IMR-90 (cell line): ENCODE measurements at regions not wholly inside any gene's neighbourhood (a gene's known extent, or its start where the extent isn't known, plus 50 kb on each side); places are given as distances from the start of the nearest gene placed in this dataset.

ENCODE experiments used
- ATAC-seq: fragments of 200-7000 bp; cut with Tn5 transposase; 2 replicates; pipeline ENCODE4 v1.9.1; 2020; ENCODE audit warnings: low read depth, mild to moderate bottlenecking, moderate library complexity
- BruUV-seq: library from RNA; stranded (reverse); fragments of 400-500 nt; replicated peaks from 2 replicates; lab custom pipeline; 2021; lab: Mats Ljungman, UMichigan
- CTCF ChIA-PET: fragments of 300-600 bp; formaldehyde crosslinking; extraction: SDS; loops from one replicate; lab custom pipeline; 2021; ENCODE audit warnings: antibody characterized with exemption; lab: Yijun Ruan, JAX
- POLR2A ChIA-PET: fragments of 300-600 bp; sonication (Branson Sonifier 250); formaldehyde crosslinking; loops from one replicate; lab custom pipeline; 2022; ENCODE audit warnings: antibody characterized with exemption; ENCODE audit not compliant: unreplicated experiment; lab: Charles Lee
- DNase-seq: peaks from one replicate; pipeline ENCODE4 v3.0.0; 2013
- H2AFZ ChIP-seq: replicated peaks from 2 replicates; pipeline ENCODE3; 2013; ENCODE audit warnings: low read length, mild to moderate bottlenecking; ENCODE audit not compliant: poor library complexity
- H2AK5ac ChIP-seq: 2 replicates; pipeline ENCODE4 v1.6.1; 2013; ENCODE audit warnings: low read depth, low read length, inconsistent platforms
- H2AK9ac ChIP-seq: replicated peaks from 2 replicates; pipeline ENCODE3; 2013; ENCODE audit warnings: mild to moderate bottlenecking, low read depth, low read length, moderate library complexity; ENCODE audit not compliant: poor library complexity
- H2BK120ac ChIP-seq: 2 replicates; pipeline ENCODE4 v1.6.1; 2013; ENCODE audit warnings: low read depth, low read length, inconsistent platforms
- H2BK15ac ChIP-seq: 3 replicates; pipeline ENCODE4 v1.6.1; 2013; ENCODE audit warnings: low read depth, low read length, inconsistent platforms
- H2BK20ac ChIP-seq: 2 replicates; pipeline ENCODE4 v1.6.1; 2013; ENCODE audit warnings: low read depth, mild to moderate bottlenecking, inconsistent platforms, low read length, moderate library complexity
- H2BK5ac ChIP-seq: 2 replicates; pipeline ENCODE4 v1.6.1; 2013; ENCODE audit warnings: mild to moderate bottlenecking, low read depth, low read length, inconsistent platforms; ENCODE audit not compliant: poor library complexity, severe bottlenecking
- H3K14ac ChIP-seq: replicated peaks from 2 replicates; pipeline ENCODE4 v1.6.1; 2013; ENCODE audit warnings: low read depth, low read length, inconsistent platforms
- H3K18ac ChIP-seq: 2 replicates; pipeline ENCODE4 v1.6.1; 2013; ENCODE audit warnings: low read depth, low read length, control low read depth
- H3K23ac ChIP-seq: 2 replicates; pipeline ENCODE4 v1.6.1; 2013; ENCODE audit warnings: low read depth, low read length, inconsistent platforms
- H3K27ac ChIP-seq: 2 replicates; pipeline ENCODE4 v1.5.1; 2013; ENCODE audit warnings: mild to moderate bottlenecking, control low read depth, low read length; ENCODE audit not compliant: insufficient read depth
- H3K27me3 ChIP-seq: 2 replicates; pipeline ENCODE4 v1.6.1; 2013; ENCODE audit warnings: low read length; ENCODE audit not compliant: control insufficient read depth, insufficient read depth
- H3K36me3 ChIP-seq: 2 replicates; pipeline ENCODE4 v1.6.1; 2013; ENCODE audit warnings: low read length, mixed read lengths; ENCODE audit not compliant: control insufficient read depth, insufficient read depth
- H3K4ac ChIP-seq: 2 replicates; pipeline ENCODE4 v1.6.1; 2013; ENCODE audit warnings: low read depth, low read length, inconsistent platforms
- H3K4me1 ChIP-seq: 2 replicates; pipeline ENCODE4 v1.6.1; 2013; ENCODE audit warnings: low read length, mixed read lengths; ENCODE audit not compliant: control insufficient read depth, insufficient read depth
- H3K4me2 ChIP-seq: 2 replicates; pipeline ENCODE4 v1.6.1; 2013; ENCODE audit warnings: low read depth, mild to moderate bottlenecking, control low read depth, low read length, moderate library complexity
- H3K4me3 ChIP-seq: 2 replicates; pipeline ENCODE4 v1.5.1; 2013; ENCODE audit warnings: low read depth, mild to moderate bottlenecking, control low read depth, low read length, moderate library complexity; ENCODE audit not compliant: insufficient read depth
- H3K56ac ChIP-seq: 2 replicates; pipeline ENCODE4 v1.6.1; 2013; ENCODE audit warnings: low read length, inconsistent platforms; ENCODE audit not compliant: insufficient read depth; ENCODE audit errors: extremely low read depth
- H3K79me1 ChIP-seq, 2 experiments: 2 replicates each; pipeline ENCODE4 v1.6.1; 2013; ENCODE audit warnings: low read length in 2 of 2, inconsistent platforms in 1 of 2, low read depth in 1 of 2
- H3K9ac ChIP-seq: 2 replicates; pipeline ENCODE4 v1.6.1; 2013; ENCODE audit warnings: low read depth, low read length, control low read depth
- H3K9me1 ChIP-seq: 2 replicates; pipeline ENCODE4 v1.6.1; 2013; ENCODE audit warnings: low read length, inconsistent platforms; ENCODE audit not compliant: insufficient read depth
- H3K9me3 ChIP-seq: 2 replicates; pipeline ENCODE4 v1.6.1; 2013; ENCODE audit warnings: low read length; ENCODE audit not compliant: control insufficient read depth, insufficient read depth
- H4K20me1 ChIP-seq: 2 replicates; pipeline ENCODE4 v1.6.1; 2013; ENCODE audit warnings: low read length, inconsistent platforms; ENCODE audit not compliant: insufficient read depth
- H4K5ac ChIP-seq: 2 replicates; pipeline ENCODE4 v1.6.1; 2013; ENCODE audit warnings: mild to moderate bottlenecking, low read depth, low read length, control low read depth
- H4K8ac ChIP-seq, 2 experiments: 2 replicates each; pipeline ENCODE4 v1.6.1; 2013; ENCODE audit warnings: low read depth in 2 of 2, low read length in 2 of 2, control low read depth in 1 of 2, inconsistent platforms in 1 of 2
- H4K91ac ChIP-seq: 2 replicates; pipeline ENCODE4 v1.6.1; 2013; ENCODE audit warnings: low read depth, low read length, inconsistent platforms; ENCODE audit not compliant: insufficient read depth
- CEBPB ChIP-seq: IDR thresholded peaks from 2 replicates; pipeline ENCODE4 v1.6.1; 2012; ENCODE audit warnings: low read depth, low read length, improper control_type of control experiment
- CHD1 ChIP-seq: IDR thresholded peaks from 2 replicates; pipeline ENCODE4 v1.6.1; 2012; ENCODE audit warnings: low read depth, low read length, improper control_type of control experiment
- ELK1 ChIP-seq: fragments of 150-350 bp; IDR thresholded peaks from 2 replicates; pipeline ENCODE4 v1.6.1; 2016; ENCODE audit warnings: low read depth, mild to moderate bottlenecking, low read length, moderate library complexity, borderline replicate concordance
- FOS ChIP-seq: fragments of 150-350 bp; IDR thresholded peaks from 2 replicates; pipeline ENCODE4 v1.6.1; 2016; ENCODE audit warnings: low read depth, low read length
- MAFK ChIP-seq: IDR thresholded peaks from 2 replicates; pipeline ENCODE4 v1.6.1; 2012; ENCODE audit warnings: low read depth, low read length, improper control_type of control experiment
- MAZ ChIP-seq: IDR thresholded peaks from 2 replicates; pipeline ENCODE4 v1.6.1; 2012; ENCODE audit warnings: low read depth, mild to moderate bottlenecking, low read length, improper control_type of control experiment, moderate library complexity, borderline replicate concordance
- MXI1 ChIP-seq: IDR thresholded peaks from 2 replicates; pipeline ENCODE4 v1.6.1; 2012; ENCODE audit warnings: low read depth, mild to moderate bottlenecking, low read length, moderate library complexity, borderline replicate concordance
- NFE2L2 ChIP-seq: fragments of 150-350 bp; IDR thresholded peaks from 2 replicates; pipeline ENCODE4 v1.6.1; 2016; ENCODE audit warnings: low read depth, mild to moderate bottlenecking, low read length
- RAD21 ChIP-seq: IDR thresholded peaks from 2 replicates; pipeline ENCODE4 v1.6.1; 2012; ENCODE audit warnings: low read length, improper control_type of control experiment
- RCOR1 ChIP-seq: IDR thresholded peaks from 2 replicates; pipeline ENCODE4 v1.6.1; 2012; ENCODE audit warnings: mild to moderate bottlenecking, low read length, improper control_type of control experiment; ENCODE audit not compliant: insufficient replicate concordance
- RFX5 ChIP-seq: IDR thresholded peaks from 2 replicates; pipeline ENCODE4 v1.8.0; 2012; ENCODE audit warnings: low read depth, mild to moderate bottlenecking, low read length, moderate library complexity
- SMC3 ChIP-seq: fragments of 150-350 bp; IDR thresholded peaks from 2 replicates; pipeline ENCODE4 v1.6.1; 2016; ENCODE audit warnings: low read depth, mild to moderate bottlenecking, antibody characterized with exemption, low read length, moderate library complexity
- USF2 ChIP-seq: fragments of 150-350 bp; IDR thresholded peaks from 2 replicates; pipeline ENCODE4 v1.6.1; 2017; ENCODE audit warnings: mild to moderate bottlenecking, antibody characterized with exemption, low read length, low read depth
- dilution Hi-C: fragments of 300-500 bp; cut with HindIII; formaldehyde crosslinking; loops from one replicate; pipeline ENCODE4 v1.14.3; 2018; ENCODE audit warnings: low sequenced_read_pairs; ENCODE audit not compliant: unreplicated experiment
- in situ Hi-C: fragments of 300-500 bp; cut with MboI; formaldehyde crosslinking; loops from 3 replicates; pipeline ENCODE4 v1.14.3; 2019; ENCODE audit warnings: low sequenced_read_pairs, inconsistent platforms, mixed read lengths
- intact Hi-C: fragments of 100-400 bp; cut with micrococcal nuclease; formaldehyde crosslinking; loops from 2 replicates; pipeline ENCODE4 v1.10.0; 2022

- Histone ChIP-seq H3K4ac (no peak overlapping the region), H3K27ac (no peak overlapping the region), H3K56ac (no peak overlapping the region), H2BK15ac (no peak overlapping the region), H3K27me3 (no peaks in the 10 kb centered on the region), H3K79me1 (no peaks in the 10 kb centered on the region), H3K4me2 (no peak overlapping the region), H3K23ac (no peak overlapping the region), H3K14ac (no peak overlapping the region), H4K5ac (no peak overlapping the region), H3K36me3 (no peaks in the 10 kb centered on the region), H2BK5ac (no peak overlapping the region), H3K9ac (no peak overlapping the region), H4K20me1 (no peaks in the 10 kb centered on the region), H4K91ac (no peak overlapping the region), H3K4me3 (no peak overlapping the region), H2AK9ac (no peak overlapping the region), H3K18ac (no peak overlapping the region), H3K4me1 (no peaks in the 10 kb centered on the region), H4K8ac (no peak overlapping the region), H2BK120ac (no peak overlapping the region), H2AFZ (no peak overlapping the region), H2BK20ac (no peak overlapping the region), H3K9me3 (0 out of 2 replicates have a peak, but pooled peaks cover under 1% of the 10 kb centered on the region), H3K9me1 (no peaks in the 10 kb centered on the region), H2AK5ac (no peak overlapping the region)
- ChIA-PET POLR2A (no interaction called here), CTCF (no interaction called here)
- ATAC-seq, result no peak
- BruUV-seq, result no TSS peak
- in situ Hi-C loops (no loop called here), intact Hi-C loops (no loop called here), dilution Hi-C loops (no loop called here)
- no peak for TF ChIP-seq CHD1
- TF ChIP-seq USF2, result no peak
- no peak for TF ChIP-seq RFX5
- no peak for TF ChIP-seq MXI1
- no peak for TF ChIP-seq RCOR1
- no peak for TF ChIP-seq MAFK
- TF ChIP-seq RAD21, result no peak
- TF ChIP-seq SMC3, result no peak
- no peak for TF ChIP-seq MAZ
- no peak for TF ChIP-seq CEBPB
- no peak for TF ChIP-seq NFE2L2
- no peak for TF ChIP-seq ELK1
- TF ChIP-seq FOS, result no peak
- DNase-seq, result no peak
These were observed 481.6 kb upstream of the LRRC7 start for GRCh38 chr1:69086148-69086547.
